Myocyte (in vitro differentiated cells): ENCODE measurements at regions not wholly inside any gene's neighbourhood (a gene's known extent, or its start where the extent isn't known, plus 50 kb on each side); places are given as distances from the start of the nearest gene placed in this dataset.

Source experiments
- DNase-seq: peaks from one replicate; pipeline ENCODE4 v3.0.0-alpha.2; 2012; ENCODE audit warnings: low read depth

DNA sequence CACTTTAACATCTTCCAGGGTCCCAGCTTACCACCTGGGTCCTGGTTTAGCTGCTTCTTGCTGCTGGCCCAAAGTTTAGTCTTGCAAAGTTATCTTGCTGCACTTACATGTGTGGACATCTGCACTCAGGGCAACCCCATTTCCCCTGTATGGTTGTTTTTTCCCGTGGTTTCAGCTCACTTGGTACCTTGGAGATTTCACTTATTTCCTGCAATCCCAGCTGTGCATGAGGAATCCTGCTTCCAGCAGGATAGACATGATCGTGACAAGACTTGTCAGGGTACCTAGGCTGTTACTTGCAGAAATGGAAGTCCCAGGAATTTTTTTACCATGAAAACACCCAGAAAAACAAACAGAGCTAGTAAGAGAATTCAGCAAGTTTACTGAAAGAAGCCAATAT is 95.9 kb upstream of the LEP start:
- DNase-seq: no peak

DNA sequence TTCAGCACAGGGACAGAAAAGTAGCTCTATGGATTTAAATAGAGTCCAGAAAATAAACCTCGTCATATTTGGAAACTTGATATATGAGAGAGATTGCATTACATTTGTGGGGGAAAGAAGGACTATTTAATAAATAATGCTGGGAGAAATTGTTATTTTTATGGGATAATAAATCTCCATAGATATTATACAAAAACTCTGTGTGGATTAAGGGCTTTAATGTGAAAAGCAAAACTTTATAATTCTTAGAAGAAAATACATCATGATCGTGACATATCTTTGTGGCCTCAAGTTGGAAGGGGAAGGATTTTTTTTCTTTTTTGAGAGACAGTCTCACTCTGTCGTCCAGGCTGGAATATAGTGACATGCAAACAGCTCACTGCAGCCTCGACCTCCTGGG is 95.0 kb upstream of the LEP start:
- no peak for DNase-seq

DNA sequence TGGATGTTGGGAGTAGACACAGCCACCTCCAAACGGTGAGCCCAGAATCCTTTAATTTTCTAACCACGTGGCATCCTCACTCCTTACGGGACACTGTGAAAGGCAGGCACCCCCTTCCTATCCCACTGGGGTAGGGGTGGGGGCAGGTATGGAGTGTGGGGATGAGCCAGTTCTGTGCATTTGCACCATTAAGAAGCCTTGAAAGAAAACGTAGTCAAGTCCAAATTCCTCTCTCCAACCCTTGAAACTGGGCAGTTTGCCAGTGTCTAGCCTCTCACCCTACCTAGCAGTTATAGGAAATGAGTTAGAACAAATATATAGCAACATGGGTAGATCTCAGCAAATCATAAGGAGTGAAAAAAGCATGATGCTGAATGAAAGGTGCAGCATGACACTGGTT is 92.4 kb upstream of the LEP start:
- DNase-seq: no peak

DNA sequence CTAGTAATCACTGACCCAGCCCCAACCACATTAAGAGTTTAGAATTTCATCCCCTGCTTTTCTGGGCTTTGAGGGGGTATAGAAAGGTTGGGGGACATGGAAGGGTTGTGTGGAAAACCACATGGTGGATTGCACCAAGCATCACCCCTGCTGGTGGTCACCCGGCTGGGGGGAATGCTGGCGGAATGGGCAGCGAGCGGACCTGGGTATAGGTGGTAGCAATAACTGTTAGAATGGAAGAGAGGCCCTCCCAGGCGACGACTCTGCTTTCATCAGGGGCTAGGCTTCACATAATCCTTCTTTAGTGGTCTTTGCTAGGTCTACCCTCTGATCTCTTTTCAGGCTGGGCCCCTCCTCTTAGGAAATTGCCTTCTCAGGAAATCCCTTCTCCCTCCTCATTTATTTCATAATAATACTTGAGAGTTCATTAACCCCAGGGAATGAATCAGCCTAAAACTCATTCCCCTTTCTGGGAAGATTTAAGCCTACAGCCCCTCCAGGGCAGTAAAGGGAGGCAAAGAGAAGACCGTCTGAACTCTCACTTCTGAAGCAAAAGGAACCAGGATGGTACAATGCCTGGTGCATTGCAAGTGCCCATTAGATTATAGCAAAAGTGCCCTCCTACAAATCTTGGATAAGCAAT is 90.7 kb upstream of the LEP start:
- DNase-seq: no peak

DNA sequence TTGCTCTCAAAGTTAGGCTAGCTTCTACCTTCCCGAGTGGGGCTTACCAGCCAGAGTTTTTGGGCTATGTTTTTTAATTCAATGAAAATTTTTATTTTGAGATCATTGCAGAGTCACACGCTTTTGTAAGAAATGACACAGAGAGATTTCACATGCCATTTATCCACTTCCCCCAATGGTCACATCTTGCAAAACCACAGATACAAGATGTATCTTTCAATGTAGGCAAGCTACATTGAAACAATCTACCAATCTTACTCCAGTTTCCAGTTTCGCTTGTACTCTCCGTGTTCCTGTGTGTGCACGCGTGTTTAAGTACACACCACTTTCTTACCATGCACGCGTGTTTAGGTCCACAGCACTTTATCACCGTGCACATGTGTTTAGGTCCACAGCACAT is 89.4 kb upstream of the LEP start:
- no peak for DNase-seq

DNA sequence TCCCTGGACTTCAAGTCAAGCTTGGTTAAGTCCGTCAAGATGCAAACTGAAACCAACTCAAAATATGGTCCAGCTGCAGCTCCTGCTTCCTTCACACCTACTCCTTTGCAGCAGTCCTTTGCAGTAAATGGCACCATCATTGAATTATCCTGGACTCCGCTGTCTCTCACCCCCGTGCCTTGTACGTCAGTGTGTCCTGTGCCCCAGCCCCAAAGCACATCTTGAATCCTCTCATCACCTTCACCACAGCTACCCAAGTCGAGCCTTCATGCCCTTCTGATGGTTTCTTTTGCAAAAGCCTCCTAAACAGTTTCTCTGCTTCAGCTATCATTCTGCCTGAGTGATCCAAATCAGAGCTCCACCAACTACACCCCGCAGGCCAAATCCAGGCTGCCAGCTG is 88.4 kb upstream of the LEP start:
- no peak for DNase-seq

DNA sequence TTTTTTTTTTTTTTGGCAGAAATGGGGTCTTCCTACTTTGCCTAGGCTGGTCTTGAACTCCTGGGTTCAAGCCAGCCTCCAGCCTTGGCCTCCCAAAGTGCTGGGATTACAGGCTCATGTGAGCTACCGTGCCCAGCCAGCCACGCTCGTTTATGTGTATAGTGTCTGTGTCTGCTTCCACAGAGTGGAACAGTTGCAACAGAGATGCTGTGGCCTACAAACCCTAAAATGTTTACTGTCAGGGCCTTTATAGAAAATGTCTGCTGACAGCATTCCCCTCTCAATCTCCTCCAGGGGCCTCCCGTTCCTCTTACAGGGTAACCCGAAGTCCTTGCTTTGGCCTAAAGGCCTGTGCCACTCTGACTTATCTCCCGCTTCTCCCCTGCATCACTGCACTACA is 87.6 kb upstream of the LEP start:
- no peak for DNase-seq

DNA sequence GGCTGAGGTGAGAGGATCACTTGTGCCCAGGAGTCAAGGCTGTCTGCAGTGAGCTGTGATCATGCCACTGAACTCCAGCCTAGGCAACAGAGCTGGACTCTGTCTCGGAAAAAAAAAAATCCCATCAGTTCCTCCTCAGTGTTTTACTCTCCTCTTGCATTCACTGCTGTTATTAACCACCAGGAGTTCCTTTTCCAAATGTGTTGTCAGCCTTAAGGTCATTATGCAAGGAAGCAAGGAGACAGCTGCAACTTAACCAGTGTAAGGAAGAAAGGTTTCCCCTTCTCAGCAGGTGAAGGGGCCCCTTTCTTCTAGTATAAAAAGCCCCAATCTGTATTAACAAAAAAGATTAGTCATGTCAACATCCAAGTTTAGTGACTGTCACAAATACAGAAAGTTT is 86.6 kb upstream of the LEP start:
- DNase-seq: no peak

DNA sequence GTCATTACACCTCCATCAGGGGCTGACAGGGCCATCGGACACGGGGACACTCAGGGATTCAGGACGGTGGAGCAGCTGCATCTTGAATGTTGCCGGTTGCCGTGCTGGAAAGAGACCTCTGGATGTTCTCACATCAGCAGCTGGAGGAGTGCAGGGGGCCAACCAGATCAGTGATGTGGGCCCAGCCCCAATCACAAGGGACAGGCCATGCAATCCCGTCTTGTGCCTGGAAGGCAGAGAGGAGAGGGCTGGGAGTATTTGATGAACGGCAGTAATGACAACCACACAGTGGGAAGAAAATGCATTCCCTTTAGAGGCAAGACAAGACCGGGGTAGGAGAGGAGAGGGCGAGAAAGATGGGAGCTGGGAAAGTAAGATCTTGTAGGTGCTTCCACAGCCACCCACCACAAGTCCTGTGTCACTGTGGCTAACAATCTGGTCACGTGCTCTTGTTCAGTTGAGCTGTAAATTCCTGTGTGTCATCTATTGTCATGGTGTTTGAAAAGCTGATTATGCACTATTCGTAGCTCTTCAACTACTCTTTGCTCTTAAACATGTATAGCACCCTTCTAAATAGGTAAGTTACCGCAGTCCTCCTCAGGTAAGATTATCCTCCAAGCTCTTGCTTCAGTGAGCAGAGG is 85.9 kb upstream of the LEP start:
- no peak for DNase-seq

DNA sequence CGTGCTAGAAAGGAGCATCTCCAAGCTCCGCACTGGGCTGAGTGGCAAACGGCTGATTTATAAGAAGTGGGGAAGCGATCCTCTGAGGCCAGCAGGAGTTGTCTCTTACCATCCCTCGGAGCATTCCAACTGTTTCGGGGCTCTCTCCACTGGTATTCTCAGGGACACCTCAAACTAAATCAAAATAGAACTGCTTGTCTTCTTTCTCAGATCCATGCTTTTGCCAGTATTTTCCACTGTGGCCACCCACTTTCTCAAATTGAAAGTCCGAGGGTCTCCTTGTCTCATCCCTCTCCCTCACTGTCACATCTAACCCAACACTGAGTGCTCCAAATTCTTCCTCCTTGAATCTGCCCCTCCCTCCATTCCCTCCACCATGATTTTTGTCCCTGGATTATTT is 83.2 kb upstream of the LEP start:
- DNase-seq: no peak

DNA sequence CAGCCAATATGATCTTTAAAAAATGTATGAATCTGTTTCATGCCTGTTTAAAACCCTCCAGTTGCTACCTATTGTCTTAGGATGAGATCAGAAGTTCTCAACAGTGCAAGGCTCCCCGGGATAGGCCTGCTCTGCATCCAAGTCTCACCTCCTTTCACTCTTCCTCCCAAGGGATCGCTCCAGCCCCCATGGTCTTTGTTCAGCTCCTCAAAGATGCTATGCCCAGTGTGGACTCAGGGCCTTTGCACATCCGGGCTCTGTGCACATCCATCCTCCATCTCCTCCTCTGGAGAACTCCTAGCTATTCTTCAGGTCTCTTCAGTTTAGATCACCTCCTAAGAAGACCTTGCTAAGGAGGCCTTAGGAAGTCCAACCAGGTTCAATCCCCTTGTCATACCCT is 82.7 kb upstream of the LEP start:
- DNase-seq: no peak

DNA sequence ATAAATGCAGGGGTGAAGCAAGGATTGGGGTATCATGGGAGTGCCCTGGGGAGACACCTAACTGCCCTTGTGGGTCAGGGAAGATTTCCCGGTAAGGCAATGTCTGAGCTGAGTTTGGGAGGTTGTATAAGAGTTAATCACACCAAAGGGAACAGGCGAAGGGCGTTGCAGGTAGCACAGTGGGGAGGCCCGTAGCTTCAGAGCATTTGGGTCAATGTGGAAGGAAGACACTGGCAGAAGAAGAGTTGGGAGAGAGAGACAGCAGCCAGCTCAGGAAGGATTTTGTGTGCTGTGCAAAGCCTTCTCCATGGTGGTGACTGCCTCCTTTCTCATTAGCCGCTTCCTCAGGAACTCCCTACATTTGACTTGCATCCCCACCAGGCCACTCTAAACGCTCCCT is 80.8 kb upstream of the LEP start:
- DNase-seq: no peak

DNA sequence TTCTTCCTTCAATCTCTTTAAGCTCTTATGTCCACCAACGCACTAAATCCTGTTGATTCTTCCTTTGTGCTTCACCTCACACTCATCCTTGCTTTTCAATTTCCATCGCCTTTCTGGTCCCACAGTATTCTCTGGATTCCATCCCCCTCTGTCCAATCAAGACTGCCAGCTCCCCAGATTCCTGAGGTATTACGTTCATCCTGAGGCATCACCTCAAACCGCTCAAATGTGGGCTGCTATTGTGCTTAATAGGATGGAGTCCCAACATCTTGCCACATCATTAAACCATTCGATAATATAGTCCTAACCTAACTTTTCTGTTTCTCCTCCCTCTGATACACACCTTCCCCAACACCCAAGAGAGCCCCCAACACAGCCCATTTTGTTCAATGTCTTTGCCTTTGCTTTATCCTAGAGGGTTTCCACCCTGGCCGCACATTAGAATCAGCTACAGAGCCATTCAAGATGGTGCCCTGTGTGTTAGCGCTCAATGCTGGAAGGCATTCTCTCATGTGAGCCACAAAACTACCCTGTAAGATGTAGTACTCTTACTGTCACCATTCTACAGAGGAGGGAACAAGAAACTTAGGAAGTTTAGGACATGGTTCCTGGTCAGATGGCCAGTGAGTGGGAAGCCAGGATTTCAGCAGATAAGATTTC is 79.5 kb upstream of the LEP start:
- DNase-seq: peak; percentile 51

DNA sequence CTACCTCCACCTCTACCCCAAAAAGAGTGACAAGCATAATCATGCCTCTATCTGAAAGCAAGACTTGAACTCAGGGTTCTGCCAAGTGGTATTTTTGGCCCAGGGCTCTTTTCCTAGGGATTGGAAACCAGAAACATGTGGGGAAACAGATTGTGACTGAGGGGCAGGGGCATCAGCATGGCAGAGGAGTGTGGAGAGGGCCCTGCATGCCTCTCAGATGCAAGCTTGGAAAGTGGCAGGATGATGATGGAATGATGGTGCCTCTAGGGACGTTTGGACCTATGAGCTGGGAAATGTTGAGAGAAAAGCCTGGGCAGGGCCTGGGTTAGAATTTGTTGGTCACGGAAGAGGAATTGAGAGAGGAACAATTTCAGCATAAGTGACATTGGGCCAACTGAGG is 78.4 kb upstream of the LEP start:
- no peak for DNase-seq

DNA sequence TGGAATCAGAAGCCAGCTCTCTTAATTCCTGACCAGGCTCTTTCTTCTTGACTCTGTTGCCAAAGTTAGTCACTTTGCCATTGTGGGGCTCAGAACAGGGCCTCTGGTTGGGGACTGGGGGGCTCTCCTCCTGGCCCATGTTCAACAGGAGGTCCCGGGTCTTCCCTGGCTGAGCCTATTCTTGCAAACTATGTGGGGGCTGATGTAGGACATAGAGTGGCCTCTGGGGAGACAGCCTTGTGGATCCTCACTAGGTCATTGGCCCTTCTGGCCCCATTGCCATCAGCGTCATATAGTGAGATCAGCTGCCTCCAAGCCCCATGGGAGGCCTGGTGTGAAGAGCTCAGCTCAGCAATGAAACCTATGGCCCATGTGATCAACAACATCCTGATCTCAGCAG is 77.6 kb upstream of the LEP start:
- no peak for DNase-seq

DNA sequence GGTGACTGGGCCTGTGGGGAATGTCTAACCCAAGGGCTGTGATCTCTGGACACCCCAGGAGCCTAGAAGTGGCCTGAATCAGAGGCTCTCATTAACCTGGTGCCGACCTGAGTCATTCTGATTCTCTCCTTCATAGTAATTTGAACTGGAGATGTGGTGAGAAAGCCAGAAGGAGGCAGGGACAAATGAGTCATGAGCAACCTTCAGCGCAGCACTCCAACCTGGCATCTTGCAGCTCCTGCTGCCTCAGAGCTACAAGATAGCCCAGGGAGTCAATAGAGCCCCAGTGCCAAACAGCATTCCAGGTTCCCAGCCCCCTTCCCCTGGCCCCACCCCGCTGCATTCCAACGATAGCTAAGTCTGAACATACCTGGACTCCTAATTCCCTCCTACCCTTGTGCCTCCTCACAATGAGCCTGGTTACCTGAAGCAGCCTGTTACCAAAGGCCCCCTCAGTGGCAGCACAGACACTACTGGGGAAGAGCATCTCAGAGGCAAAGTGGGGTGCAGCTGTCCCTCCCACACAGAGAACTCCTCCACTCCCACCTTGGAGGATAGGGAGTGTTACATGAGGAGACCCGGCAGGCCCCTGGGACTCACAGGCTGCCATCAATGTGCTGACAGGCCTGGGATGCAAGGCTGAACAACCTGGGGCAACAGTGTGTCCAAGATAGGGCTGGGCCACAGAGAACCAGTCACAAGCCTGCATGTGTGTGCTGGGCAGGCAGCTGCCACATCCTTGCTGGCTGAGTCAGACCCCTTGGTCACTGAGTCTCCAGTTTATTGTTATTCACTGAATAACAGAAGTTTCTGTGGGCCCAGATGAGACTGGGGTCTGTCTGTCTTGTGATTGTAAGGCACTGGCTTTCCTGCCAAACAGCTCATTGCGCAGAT is 76.8 kb upstream of the LEP start:
- peak; percentile 84 for DNase-seq

DNA sequence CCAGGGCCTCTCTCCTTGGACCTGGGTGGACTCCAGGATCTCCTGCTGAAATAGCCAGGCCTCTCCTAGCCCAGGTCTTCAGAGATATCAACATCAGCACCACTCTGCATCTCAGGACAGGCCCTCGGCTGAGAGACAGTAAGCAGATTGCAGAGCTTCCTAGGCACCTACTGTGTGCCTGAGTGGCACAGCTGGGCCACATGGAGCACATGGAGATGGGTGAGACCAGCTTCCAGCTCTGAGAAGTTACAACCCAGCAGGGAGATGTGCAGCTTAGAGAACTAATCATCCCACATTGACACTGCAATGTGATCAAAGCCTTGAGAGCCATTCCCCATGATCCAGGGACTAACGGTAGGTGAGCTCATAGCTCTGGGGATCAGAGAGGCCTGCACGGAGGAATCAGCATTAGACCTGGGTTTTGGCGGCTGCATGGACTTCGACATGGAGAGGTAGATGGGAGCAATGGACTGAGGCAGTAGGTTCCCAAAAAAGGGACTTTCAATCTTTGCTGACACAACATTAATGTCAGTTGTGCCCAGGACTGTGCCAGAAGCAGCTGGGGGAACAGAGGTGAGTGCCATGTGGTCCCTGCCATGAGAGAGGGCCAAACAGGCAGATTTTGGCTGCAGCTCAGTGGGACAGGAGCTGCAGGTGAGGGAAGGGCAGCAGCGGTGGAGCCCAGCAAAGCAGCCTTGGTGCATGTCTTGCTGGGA is 76.0 kb upstream of the LEP start:
- DNase-seq: no peak

DNA sequence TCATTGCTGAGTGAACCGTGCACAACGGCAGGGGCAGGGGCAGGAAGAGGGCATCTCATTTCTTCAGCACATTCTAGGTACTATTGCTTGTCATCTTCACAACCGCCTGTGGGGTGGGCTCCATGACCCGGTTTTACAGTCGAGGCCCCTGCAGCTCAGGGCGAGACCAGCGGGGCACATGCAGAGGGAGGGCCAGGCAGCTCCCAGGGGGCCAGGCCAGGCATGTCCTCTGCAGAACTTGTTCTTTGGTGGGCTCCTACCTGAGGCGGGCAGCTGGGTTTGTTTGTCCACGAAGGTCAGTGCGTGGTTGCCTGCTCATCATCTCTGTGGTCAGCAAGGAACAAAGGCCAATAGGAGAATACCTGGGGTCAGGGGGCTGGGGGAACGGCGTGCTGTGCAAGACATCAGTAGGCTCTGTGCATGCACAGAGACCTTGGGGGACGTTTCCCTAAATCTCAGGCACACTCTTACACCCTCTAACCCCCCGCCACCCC is 75.1 kb upstream of the LEP start:
- DNase-seq: no peak

DNA sequence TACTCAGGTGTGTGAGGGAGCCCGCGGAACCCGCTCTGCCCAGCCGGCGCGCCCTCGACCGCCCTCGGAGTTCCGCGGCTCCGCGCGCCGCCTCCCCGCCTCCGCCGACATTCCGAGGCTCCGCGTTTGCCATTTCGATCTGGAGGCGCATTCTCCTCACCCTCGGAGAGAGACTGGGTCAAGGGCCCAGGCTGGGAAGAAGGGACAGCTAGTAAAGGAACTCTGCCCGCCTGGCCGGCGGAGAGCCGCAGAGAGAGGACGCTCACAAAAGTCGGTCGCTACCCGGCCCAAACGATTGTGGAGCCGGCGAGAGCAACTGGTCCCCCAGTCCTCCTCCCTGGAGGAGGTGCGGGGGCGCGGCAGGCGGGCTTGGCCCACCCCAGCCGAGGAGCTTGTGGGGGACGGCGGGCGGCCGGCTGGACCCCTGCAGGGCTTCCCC is 74.5 kb upstream of the LEP start:
- no peak for DNase-seq

DNA sequence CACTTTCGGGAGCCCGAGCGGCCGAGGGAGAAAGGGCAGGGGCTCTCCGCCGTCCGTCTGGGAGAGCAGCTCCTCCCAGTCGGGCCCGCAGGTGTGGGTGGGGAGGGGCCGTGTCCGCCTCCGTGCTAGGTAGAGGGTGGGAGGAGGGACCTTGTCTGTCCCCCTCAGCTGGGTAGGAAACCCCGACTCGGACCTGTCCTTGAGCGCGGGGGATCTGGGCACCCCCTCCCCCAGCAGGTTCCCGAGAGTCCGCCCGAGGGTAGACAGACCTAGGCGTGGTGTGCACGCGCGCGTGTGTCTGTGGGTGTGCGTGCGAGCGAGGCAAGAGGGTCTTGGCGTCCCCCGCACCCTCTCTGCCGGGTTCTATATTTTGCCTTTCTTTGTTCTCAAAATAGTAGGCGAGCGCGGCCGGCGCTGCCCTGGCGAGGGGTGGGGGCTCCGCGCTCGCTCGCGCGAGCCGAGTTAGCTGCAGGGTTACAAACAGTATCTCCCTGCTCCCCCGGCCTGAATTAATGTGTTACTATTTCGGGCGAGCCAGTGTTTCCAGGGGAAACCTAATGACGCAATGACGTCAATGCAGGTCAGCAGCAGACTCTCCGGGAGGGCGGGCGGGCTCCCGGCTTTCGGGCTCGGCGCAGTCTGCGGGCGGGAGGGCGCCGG is 73.9 kb upstream of the LEP start:
- DNase-seq: peak; percentile 59
